ENCODE measurements at regions not wholly inside any gene's neighbourhood (a gene's known extent, or its start where the extent isn't known, plus 50 kb on each side); places are given as distances from the start of the nearest gene placed in this dataset.

DNA sequence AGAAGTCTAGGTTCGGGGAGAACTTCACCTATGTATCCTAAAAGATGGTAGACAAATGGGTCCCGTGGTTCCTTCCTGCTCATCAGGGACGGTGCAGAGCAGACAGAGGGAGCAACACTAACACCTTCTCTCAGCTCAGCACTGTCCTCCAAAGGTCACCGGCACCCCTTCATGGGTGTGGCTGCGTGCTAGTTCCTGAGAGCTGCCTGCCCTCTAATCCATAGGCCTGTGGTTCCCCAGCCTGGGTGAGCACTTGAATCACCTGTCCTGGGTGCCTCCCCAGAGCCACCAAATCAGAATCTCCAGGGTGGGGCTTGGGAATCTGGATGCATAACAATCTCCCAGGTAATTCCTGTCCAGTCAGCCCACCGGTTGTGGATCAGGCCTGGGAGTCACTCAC is 113.9 kb upstream of the TMEM45B start:
- Mint-ChIP-seq H3K4me1 (no peaks in the 10 kb centered on the region), H3K9me3 (no peaks in the 10 kb centered on the region), H3K36me3 (ENCODE audit: low read depth) (no peaks in the 10 kb centered on the region), H3K27ac (no peak overlapping the region), H3K4me3 (no peak overlapping the region), H3K27me3 (ENCODE audit: insufficient read depth) (peaks cover 24% of the 10 kb centered on the region)
- peaks cover 14% of the 10 kb centered on the region for H3K27me3 ChIP-seq (ENCODE audit: control insufficient read depth, insufficient read depth, low read length, poor library complexity, severe bottlenecking)
- no peak overlapping the region for H3K9ac ChIP-seq (ENCODE audit: extremely low read depth, low read length, poor library complexity, severe bottlenecking)
- no peaks in the 10 kb centered on the region for H3K4me1 ChIP-seq (ENCODE audit: control insufficient read depth, insufficient read depth, low read length)
- TF ChIP-seq CTCF (conservative IDR thresholded peaks at IDR 0.05): no peak
- no peaks in the 10 kb centered on the region for H3K36me3 ChIP-seq (ENCODE audit: control insufficient read depth, insufficient read depth, low read length)
- 89 to 94% methylated on average over 3 to 6 of the region's 6 CpGs for WGBS, 2 experiments (ENCODE audit: insufficient coverage in 1 of 2, insufficient read length in 1 of 2)
- no peaks in the 10 kb centered on the region for H3K9me3 ChIP-seq (ENCODE audit: control insufficient read depth, low read length)
- DNase-seq: no peak
- H3K4me3 ChIP-seq (ENCODE audit: low read length): no peak overlapping the region
- H3K27ac ChIP-seq (ENCODE audit: low read depth, low read length): no peak overlapping the region

DNA sequence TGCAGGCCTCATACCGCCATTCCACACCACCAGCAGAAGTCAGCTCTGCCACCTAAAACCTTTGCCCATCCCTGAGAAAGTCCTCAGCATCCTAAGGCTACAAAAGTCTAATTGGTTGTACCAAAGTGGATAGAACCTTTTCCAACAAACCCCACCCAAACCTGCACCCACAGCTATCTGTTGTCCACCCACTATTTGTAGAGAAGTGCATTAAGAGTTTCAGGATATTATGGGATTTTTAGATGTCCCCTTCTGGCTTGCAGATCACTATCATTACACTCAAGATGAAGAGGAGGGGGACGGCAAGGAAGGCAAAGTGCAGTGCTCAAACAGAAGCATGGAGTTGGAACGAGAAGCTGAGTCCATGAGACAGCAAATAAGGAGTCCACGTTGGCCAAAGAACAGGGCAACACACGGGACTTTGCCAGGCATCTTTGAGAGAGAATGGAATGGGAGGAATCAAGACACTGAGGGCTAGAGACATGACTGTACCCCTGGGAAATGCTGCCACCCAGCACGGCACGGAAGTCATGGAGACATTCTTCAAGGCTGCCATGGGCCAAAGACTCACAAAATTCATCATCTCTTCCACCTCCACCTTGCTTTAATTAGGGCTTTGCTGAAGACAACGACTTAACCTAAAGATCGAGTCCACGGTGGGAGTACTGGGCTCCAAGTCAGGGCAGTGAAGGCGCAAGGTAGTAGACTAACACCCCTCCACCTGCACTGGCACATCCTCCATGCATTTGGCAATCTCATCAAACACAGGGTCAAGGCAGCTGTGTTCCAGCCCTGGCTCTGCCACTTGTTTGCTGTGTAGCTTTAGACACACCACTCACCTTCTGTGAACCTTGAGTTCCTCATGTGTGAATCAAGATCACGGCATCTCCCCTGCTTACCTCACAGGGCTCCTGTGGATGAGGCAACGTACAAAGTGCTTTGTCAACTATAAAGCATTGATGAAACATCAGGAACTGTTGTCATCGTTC is 112.9 kb upstream of the TMEM45B start:
- H3K9ac ChIP-seq (ENCODE audit: extremely low read depth, low read length, poor library complexity, severe bottlenecking): no peak overlapping the region
- no peaks in the 10 kb centered on the region for H3K9me3 ChIP-seq (ENCODE audit: control insufficient read depth, low read length)
- no peak overlapping the region for H3K4me3 ChIP-seq (ENCODE audit: low read length)
- no peaks in the 10 kb centered on the region for H3K4me1 Mint-ChIP-seq
- H3K27ac ChIP-seq (ENCODE audit: low read depth, low read length): no peak overlapping the region
- H3K36me3 ChIP-seq (ENCODE audit: control insufficient read depth, insufficient read depth, low read length): no peaks in the 10 kb centered on the region
- no peak for TF ChIP-seq CTCF (conservative IDR thresholded peaks at IDR 0.05)
- no peaks in the 10 kb centered on the region for H3K9me3 Mint-ChIP-seq
- H3K4me3 Mint-ChIP-seq: no peak overlapping the region
- H3K4me1 ChIP-seq (ENCODE audit: control insufficient read depth, insufficient read depth, low read length): no peaks in the 10 kb centered on the region
- WGBS, 2 experiments (ENCODE audit: insufficient coverage in 1 of 2, insufficient read length in 1 of 2): 91 to 94% methylated on average over 10 to 14 of the region's 14 CpGs
- H3K27ac Mint-ChIP-seq: no peak overlapping the region
- H3K36me3 Mint-ChIP-seq (ENCODE audit: low read depth): no peaks in the 10 kb centered on the region
- peaks cover 10% of the 10 kb centered on the region for H3K27me3 ChIP-seq (ENCODE audit: control insufficient read depth, insufficient read depth, low read length, poor library complexity, severe bottlenecking)
- H3K27me3 Mint-ChIP-seq (ENCODE audit: insufficient read depth): peaks cover 17% of the 10 kb centered on the region
- no peak for DNase-seq

GRCh38 chr11:129703846-129704245 is 111.8 kb upstream of the TMEM45B start:
- no peaks in the 10 kb centered on the region for H3K36me3 Mint-ChIP-seq (ENCODE audit: low read depth)
- H3K36me3 ChIP-seq (ENCODE audit: control insufficient read depth, insufficient read depth, low read length): no peaks in the 10 kb centered on the region
- H3K9me3 Mint-ChIP-seq: no peaks in the 10 kb centered on the region
- H3K4me3 Mint-ChIP-seq: no peak overlapping the region
- H3K9ac ChIP-seq (ENCODE audit: extremely low read depth, low read length, poor library complexity, severe bottlenecking): no peak overlapping the region
- no peak overlapping the region for H3K4me3 ChIP-seq (ENCODE audit: low read length)
- H3K9me3 ChIP-seq (ENCODE audit: control insufficient read depth, low read length): no peaks in the 10 kb centered on the region
- no peaks in the 10 kb centered on the region for H3K4me1 ChIP-seq (ENCODE audit: control insufficient read depth, insufficient read depth, low read length)
- H3K27me3 Mint-ChIP-seq (ENCODE audit: insufficient read depth): peaks cover 13% of the 10 kb centered on the region
- H3K27ac Mint-ChIP-seq: no peak overlapping the region
- no peak for TF ChIP-seq CTCF (conservative IDR thresholded peaks at IDR 0.05)
- DNase-seq: no peak
- no peaks in the 10 kb centered on the region for H3K4me1 Mint-ChIP-seq
- WGBS, 2 experiments (ENCODE audit: insufficient coverage in 1 of 2, insufficient read length in 1 of 2): 85 to 89% methylated on average over 6 of the region's 6 CpGs
- H3K27me3 ChIP-seq (ENCODE audit: control insufficient read depth, insufficient read depth, low read length, poor library complexity, severe bottlenecking): peaks cover 4% of the 10 kb centered on the region
- H3K27ac ChIP-seq (ENCODE audit: low read depth, low read length): no peak overlapping the region

All from endodermal cell (in vitro differentiated cells).